Hematopoietic multipotent progenitor cell treated with erythropoietin and hydrocortisone succinate and interleukin-3 and kit ligand, for 15 days (in vitro differentiated cells): ENCODE measurements at regions not wholly inside any gene's neighbourhood (a gene's known extent, or its start where the extent isn't known, plus 50 kb on each side); places are given as distances from the start of the nearest gene placed in this dataset.
"Not testable (repeated sequence)": the region's sequence is repeated elsewhere in the genome, so short reads cannot be mapped to it uniquely, and the experiment has no call there.

Source experiments
- DNase-seq: peaks from one replicate; pipeline ENCODE4 v3.0.0-alpha.2; 2015; ENCODE audit warnings: low spot score

- no peak for DNase-seq
These were observed 405.3 kb upstream of the FAT1 start for GRCh38 chr4:187128976-187129375.

GRCh38 chr4:187131826-187132225 is 408.2 kb upstream of the FAT1 start:
- not testable (repeated sequence) for DNase-seq

GRCh38 chr4:187135878-187136277 is 412.2 kb upstream of the FAT1 start:
- DNase-seq = no peak

- no peak for DNase-seq
These were observed 415.5 kb upstream of the FAT1 start for GRCh38 chr4:187139141-187139540.

GRCh38 chr4:187141101-187141500 is 417.4 kb upstream of the FAT1 start:
- DNase-seq = no peak

GRCh38 chr4:187149229-187149945 is 425.7 kb upstream of the FAT1 start:
- DNase-seq = no peak

- DNase-seq = no peak
These were observed 433.8 kb upstream of the FAT1 start for GRCh38 chr4:187157380-187157958.

GRCh38 chr4:187158003-187158402 is 434.3 kb upstream of the FAT1 start:
- DNase-seq = no peak

- no peak for DNase-seq
These were observed 436.8 kb upstream of the FAT1 start for GRCh38 chr4:187160486-187160885.

- DNase-seq = no peak
These were observed 443.3 kb upstream of the FAT1 start for GRCh38 chr4:187166886-187167512.

GRCh38 chr4:187171706-187172339 is 448.2 kb upstream of the FAT1 start:
- no peak for DNase-seq

GRCh38 chr4:187172340-187172761 is 448.7 kb upstream of the FAT1 start:
- no peak for DNase-seq

GRCh38 chr4:187174749-187175148 is 451.1 kb upstream of the FAT1 start:
- DNase-seq = no peak

GRCh38 chr4:187175197-187175596 is 451.5 kb upstream of the FAT1 start:
- DNase-seq = no peak

- DNase-seq = no peak
These were observed 452.7 kb upstream of the FAT1 start for GRCh38 chr4:187176261-187176910.

- no peak for DNase-seq
These were observed 454.4 kb upstream of the FAT1 start for GRCh38 chr4:187178084-187178483.

- DNase-seq = no peak
These were observed 454.9 kb upstream of the FAT1 start for GRCh38 chr4:187178587-187178986.

GRCh38 chr4:187179086-187180058 is 455.7 kb upstream of the FAT1 start:
- no peak for DNase-seq

GRCh38 chr4:187181054-187181453 is 457.4 kb upstream of the FAT1 start:
- no peak for DNase-seq

- no peak for DNase-seq
These were observed 459.7 kb upstream of the FAT1 start for GRCh38 chr4:187183346-187183745.

- DNase-seq = no peak
These were observed 460.2 kb upstream of the FAT1 start for GRCh38 chr4:187183826-187184225.
